GM12865 (cell line): ENCODE measurements at regions not wholly inside any gene's neighbourhood (a gene's known extent, or its start where the extent isn't known, plus 50 kb on each side); places are given as distances from the start of the nearest gene placed in this dataset.

Source experiments
- DNase-seq: peaks from one replicate; pipeline ENCODE4 v3.0.0; 2010; ENCODE audit warnings: low read depth
- H3K4me3 ChIP-seq: 2 replicates; pipeline ENCODE4 v1.5.1; 2011; ENCODE audit warnings: mild to moderate bottlenecking, low read depth, low read length, control low read depth
- TF ChIP-seq, protein P1 (sequence below): IDR thresholded peaks from 2 replicates; pipeline ENCODE4 v1.5.1; 2011; ENCODE audit warnings: low read length, control low read depth, low read depth, inconsistent platforms; ENCODE audit not compliant: insufficient read depth; ENCODE audit errors: missing control alignments

DNA sequence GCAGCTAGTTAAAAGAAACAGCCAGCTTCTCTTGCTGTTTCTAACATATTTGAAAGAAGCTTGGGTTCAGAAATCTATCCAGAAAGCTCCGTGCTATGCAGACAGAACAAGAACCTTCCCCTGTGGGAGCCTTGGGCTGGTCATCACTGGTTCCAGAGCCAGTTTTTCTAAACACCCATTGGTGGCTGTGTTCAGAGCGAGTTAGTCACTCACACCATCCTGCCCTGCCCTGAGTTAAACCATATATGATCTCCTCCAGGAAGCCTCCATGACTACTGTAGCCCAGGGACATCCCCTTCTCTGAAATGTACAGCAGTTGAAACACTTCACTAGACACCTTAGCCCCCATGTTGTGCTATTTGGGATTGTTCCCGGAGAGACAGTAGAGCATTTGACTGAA lies 200.8 kb upstream of the SGCG start:
- no peak overlapping the region for H3K4me3 ChIP-seq
- TF ChIP-seq, protein P1, sequence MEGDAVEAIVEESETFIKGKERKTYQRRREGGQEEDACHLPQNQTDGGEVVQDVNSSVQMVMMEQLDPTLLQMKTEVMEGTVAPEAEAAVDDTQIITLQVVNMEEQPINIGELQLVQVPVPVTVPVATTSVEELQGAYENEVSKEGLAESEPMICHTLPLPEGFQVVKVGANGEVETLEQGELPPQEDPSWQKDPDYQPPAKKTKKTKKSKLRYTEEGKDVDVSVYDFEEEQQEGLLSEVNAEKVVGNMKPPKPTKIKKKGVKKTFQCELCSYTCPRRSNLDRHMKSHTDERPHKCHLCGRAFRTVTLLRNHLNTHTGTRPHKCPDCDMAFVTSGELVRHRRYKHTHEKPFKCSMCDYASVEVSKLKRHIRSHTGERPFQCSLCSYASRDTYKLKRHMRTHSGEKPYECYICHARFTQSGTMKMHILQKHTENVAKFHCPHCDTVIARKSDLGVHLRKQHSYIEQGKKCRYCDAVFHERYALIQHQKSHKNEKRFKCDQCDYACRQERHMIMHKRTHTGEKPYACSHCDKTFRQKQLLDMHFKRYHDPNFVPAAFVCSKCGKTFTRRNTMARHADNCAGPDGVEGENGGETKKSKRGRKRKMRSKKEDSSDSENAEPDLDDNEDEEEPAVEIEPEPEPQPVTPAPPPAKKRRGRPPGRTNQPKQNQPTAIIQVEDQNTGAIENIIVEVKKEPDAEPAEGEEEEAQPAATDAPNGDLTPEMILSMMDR, result no peak
- DNase-seq, result no peak

DNA sequence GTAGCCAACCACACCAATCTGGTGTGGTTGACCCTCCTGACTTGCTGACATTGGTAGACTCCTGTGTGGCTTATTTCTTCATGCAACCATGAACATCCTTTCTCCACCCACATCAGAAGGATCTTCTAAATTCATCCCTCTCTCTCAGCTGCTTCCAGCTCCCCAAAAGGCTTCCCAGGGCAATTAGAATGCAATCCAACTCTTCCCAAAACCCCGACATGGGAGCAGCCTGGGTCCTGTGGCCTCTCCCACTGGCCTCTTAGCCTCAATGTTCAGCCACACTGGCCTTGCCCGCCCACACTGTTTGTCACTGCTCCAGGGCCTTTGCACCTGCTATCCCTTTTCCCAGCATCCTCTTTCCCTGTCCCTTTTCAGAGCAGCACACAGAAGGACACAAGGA lies 199.8 kb upstream of the SGCG start:
- H3K4me3 ChIP-seq, result no peak overlapping the region
- no peak for DNase-seq
- TF ChIP-seq, protein P1, result no peak

DNA sequence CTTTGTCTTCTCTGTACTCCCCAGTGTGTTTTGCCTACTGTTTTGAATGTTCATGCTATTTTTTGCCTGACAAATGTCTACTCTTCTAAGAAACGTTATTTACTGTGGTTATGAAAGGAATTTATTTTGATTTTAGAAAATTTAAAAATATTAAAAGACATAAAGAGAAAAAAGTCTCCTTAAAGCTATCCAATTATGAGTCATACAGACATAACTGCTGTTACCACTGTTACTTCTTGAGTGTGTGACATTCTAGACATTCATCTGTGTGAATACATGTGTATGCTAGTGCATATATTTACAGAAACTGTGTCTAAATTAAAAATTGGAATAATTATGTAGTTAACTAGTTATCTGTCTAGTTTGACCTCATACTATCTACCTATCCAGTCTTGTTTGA lies 187.6 kb upstream of the SGCG start:
- H3K4me3 ChIP-seq, result no peak overlapping the region
- DNase-seq, result no peak
- TF ChIP-seq, protein P1, result no peak

DNA sequence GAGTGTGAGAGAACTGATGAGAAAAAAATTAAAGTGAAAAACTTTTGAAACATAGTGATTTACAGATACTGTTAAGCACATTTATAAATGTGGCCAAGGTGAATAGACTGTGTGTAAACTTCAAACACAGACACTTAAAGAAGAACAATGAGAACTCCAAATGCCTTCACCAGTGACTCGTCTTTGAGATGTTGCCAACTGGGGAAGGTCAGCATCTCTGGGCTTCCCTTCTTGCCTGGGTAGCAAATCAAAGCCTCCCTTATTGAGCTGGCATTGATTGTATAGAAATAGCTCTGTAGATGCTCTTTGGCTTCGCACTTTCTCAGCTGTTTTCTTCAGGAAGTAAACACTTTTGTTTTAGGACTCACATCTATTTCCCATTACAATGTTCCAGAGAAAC lies 177.3 kb upstream of the SGCG start:
- DNase-seq, result no peak
- TF ChIP-seq, protein P1, result no peak
- H3K4me3 ChIP-seq, result no peak overlapping the region

DNA sequence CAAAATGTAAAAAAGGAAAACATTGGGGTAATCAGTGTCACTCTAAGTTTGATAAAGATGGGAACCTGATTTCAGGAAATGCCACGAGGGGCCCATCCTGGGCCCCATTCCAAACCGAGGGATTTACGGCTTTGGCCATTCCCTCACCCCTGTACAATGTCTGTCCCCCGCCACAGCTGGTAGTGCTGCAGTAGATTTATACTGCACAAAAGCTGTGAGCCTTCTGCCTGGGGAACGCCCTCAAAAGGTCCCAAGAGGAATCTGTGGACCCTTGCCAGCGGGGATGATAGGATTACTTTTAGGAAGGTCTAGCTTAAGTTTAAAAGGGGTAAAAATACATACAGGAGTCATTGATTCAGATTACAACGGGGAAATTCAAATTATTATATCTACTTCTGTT lies 173.4 kb upstream of the SGCG start:
- TF ChIP-seq, protein P1, result no peak
- DNase-seq, result no peak
- H3K4me3 ChIP-seq, result no peak overlapping the region

DNA sequence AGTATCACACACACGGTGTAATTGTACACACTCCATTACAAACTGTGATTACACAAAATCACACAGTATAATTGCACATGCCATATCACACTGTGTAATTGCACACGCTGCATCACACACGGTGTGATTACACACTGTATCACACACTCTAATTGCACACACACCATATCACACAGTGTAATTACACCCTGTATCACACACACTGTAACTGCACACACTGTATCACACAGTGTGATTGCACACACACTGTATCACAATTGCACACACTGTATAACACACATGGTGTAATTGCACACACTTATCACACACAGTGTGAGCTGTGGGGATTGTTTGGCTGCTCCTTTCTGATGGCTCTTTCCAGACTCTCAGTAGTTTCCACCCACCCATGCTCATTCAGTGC lies 162.6 kb upstream of the SGCG start:
- DNase-seq, result no peak
- TF ChIP-seq, protein P1, result no peak
- no peak overlapping the region for H3K4me3 ChIP-seq

DNA sequence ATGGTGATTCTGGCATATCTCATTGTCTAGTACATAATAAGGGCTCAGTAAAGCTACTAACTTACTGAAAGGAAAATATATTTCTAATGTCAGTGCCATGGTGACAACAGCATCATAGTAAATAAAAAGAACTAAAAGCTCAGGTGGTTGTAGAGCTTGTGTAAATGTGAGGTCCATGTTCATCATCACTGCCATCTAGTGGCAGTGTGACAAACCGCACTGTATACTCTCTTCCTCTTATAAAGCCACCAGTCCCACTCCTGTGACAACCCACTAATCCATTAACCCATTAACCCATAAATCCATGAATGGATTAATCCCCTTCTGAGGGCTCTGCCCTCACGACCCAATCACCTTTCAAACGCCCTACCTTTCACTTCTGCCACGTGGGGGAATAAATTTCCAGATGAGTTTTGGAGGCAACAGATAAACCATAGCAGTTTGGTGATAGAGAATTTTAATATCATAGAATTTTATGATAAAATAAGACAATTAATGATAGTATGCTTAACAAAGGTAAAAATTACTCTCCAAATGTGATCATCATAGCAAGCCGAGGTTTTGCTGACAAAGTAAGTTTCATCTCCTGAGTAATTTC lies 160.4 kb upstream of the SGCG start:
- TF ChIP-seq, protein P1, result peak; percentile 83
- no peak overlapping the region for H3K4me3 ChIP-seq
- DNase-seq, result peak; percentile 74
